SU-DHL-6 (cell line): ENCODE measurements at regions not wholly inside any gene's neighbourhood (a gene's known extent, or its start where the extent isn't known, plus 50 kb on each side); places are given as distances from the start of the nearest gene placed in this dataset.

Experiments used
- EZH2phosphoT487 ChIP-seq: fragments of 200-600 bp; sonication (generic), shearing (Covaris generic); conservative IDR thresholded peaks from 2 replicates; pipeline ENCODE4 v1.6.1; 2018; ENCODE audit warnings: mild to moderate bottlenecking, antibody characterized with exemption, low read length, moderate library complexity, mixed read lengths
- TF ChIP-seq, protein P1 (sequence below): fragments of 200-600 bp; sonication (generic); IDR thresholded peaks from one replicate; pipeline ENCODE4 v1.5.1; 2017; ENCODE audit warnings: antibody characterized with exemption, mild to moderate bottlenecking, low read length, moderate library complexity; ENCODE audit not compliant: insufficient read depth, poor library complexity, severe bottlenecking

DNA sequence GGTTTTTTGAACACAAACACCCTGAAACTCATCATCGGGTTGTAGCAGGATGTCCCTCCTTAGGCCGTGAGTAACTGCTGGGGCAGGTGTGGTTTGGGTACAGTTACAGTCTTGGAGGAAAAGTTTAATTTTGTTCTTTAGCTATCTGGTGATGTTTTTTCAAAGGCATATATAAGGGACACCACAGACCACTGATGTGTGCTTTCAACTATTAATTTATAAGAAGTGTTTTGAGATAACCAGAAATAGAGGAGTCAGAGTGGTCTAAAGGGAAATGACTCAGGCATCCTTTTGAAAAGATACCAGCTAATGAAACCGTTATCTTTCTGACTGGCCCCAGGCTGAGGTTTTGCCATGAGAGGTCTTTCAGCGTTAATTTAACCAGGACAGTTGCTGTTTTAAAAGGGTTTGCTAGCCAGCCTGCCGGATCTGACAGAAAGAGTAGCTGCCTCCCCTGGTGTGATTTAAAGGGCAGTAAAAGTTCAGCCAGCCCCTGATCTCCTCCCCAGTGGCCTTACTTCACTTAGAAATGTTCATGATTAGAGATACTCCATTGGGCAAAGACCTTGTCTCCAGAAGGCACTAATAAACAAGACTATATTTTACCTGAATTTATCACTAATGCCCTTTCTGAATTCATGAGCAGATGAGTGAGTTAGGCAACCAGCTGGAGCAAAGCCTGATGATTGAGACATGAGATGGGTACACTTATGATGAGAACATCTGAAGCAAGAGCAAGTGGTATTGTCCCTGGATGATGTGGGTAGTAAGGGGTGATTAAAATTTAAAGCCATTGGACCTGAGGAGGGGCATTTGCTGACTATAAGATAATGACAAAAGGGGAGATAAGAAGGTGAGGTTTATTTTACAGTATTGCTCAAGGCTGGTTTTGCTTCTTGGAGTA, 482.5 kb upstream of the TBL1XR1 start:
- no peak for TF ChIP-seq EZH2phosphoT487
- TF ChIP-seq, protein P1, sequence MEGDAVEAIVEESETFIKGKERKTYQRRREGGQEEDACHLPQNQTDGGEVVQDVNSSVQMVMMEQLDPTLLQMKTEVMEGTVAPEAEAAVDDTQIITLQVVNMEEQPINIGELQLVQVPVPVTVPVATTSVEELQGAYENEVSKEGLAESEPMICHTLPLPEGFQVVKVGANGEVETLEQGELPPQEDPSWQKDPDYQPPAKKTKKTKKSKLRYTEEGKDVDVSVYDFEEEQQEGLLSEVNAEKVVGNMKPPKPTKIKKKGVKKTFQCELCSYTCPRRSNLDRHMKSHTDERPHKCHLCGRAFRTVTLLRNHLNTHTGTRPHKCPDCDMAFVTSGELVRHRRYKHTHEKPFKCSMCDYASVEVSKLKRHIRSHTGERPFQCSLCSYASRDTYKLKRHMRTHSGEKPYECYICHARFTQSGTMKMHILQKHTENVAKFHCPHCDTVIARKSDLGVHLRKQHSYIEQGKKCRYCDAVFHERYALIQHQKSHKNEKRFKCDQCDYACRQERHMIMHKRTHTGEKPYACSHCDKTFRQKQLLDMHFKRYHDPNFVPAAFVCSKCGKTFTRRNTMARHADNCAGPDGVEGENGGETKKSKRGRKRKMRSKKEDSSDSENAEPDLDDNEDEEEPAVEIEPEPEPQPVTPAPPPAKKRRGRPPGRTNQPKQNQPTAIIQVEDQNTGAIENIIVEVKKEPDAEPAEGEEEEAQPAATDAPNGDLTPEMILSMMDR: no peak
